ENCODE measurements at regions not wholly inside any gene's neighbourhood (a gene's known extent, or its start where the extent isn't known, plus 50 kb on each side); places are given as distances from the start of the nearest gene placed in this dataset.

GRCh38 chr3:154728285-154728684, 298.3 kb upstream of the GPR149 start:
- no peak overlapping the region for H3K4me3 ChIP-seq (ENCODE audit: control insufficient read depth, low read depth, low read length)
- DNase-seq (ENCODE audit: low read depth) = no peak
- no peak for TF ChIP-seq CTCF (IDR thresholded peaks at IDR 0.05; ENCODE audit: control insufficient read depth, insufficient read depth, low read depth, low read length, missing control alignments)

GRCh38 chr3:154720921-154721320, 290.9 kb upstream of the GPR149 start:
- TF ChIP-seq CTCF (IDR thresholded peaks at IDR 0.05; ENCODE audit: control insufficient read depth, insufficient read depth, low read depth, low read length, missing control alignments) = no peak
- H3K4me3 ChIP-seq (ENCODE audit: control insufficient read depth, low read depth, low read length) = no peak overlapping the region
- DNase-seq (ENCODE audit: low read depth) = no peak

- no peak for DNase-seq (ENCODE audit: low read depth)
- TF ChIP-seq CTCF (IDR thresholded peaks at IDR 0.05; ENCODE audit: control insufficient read depth, insufficient read depth, low read depth, low read length, missing control alignments) = no peak
- no peak overlapping the region for H3K4me3 ChIP-seq (ENCODE audit: control insufficient read depth, low read depth, low read length)
Measured at GRCh38 chr3:154718053-154718452, 288.1 kb upstream of the GPR149 start.

GRCh38 chr3:154716170-154716569, 286.2 kb upstream of the GPR149 start:
- DNase-seq (ENCODE audit: low read depth) = no peak
- no peak for TF ChIP-seq CTCF (IDR thresholded peaks at IDR 0.05; ENCODE audit: control insufficient read depth, insufficient read depth, low read depth, low read length, missing control alignments)
- H3K4me3 ChIP-seq (ENCODE audit: control insufficient read depth, low read depth, low read length) = no peak overlapping the region

- no peak for TF ChIP-seq CTCF (IDR thresholded peaks at IDR 0.05; ENCODE audit: control insufficient read depth, insufficient read depth, low read depth, low read length, missing control alignments)
Measured at GRCh38 chr3:154708554-154708953, 278.6 kb upstream of the GPR149 start.

GRCh38 chr3:154701055-154701454, 271.1 kb upstream of the GPR149 start:
- no peak for DNase-seq (ENCODE audit: low read depth)
- H3K4me3 ChIP-seq (ENCODE audit: control insufficient read depth, low read depth, low read length) = no peak overlapping the region
- TF ChIP-seq CTCF (IDR thresholded peaks at IDR 0.05; ENCODE audit: control insufficient read depth, insufficient read depth, low read depth, low read length, missing control alignments) = no peak

More at GRCh38 chr3:154708554-154708953, 278.6 kb upstream of the GPR149 start:
- no peak for DNase-seq (ENCODE audit: low read depth)
- no peak overlapping the region for H3K4me3 ChIP-seq (ENCODE audit: control insufficient read depth, low read depth, low read length)

- no peak for DNase-seq (ENCODE audit: low read depth)
- TF ChIP-seq CTCF (IDR thresholded peaks at IDR 0.05; ENCODE audit: control insufficient read depth, insufficient read depth, low read depth, low read length, missing control alignments) = no peak
- no peak overlapping the region for H3K4me3 ChIP-seq (ENCODE audit: control insufficient read depth, low read depth, low read length)
Measured at GRCh38 chr3:154690413-154690812, 260.4 kb upstream of the GPR149 start.

All from AG09309 (cell line).